Heart left ventricle (tissue), 16 donors: ENCODE measurements at regions not wholly inside any gene's neighbourhood (a gene's known extent, or its start where the extent isn't known, plus 50 kb on each side); places are given as distances from the start of the nearest gene placed in this dataset.

Experiments
- ATAC-seq, 4 donors: fragments of 200-7000 bp; cut with Tn5 transposase; one replicate each; pipeline ENCODE4 v1.9.1; 2020 to 2022; ENCODE audit warnings: moderate library complexity in 4 of 4, mild to moderate bottlenecking in 3 of 4, moderate number of reproducible peaks in 1 of 4
- DNase-seq, 5 donors: peaks; one replicate each; pipeline ENCODE4 v3.0.0-alpha.2; 2020
- H3K27ac ChIP-seq, 12 donors: fragments of 200-600 bp; sonication (generic) in 4 of 12; one replicate each; pipeline versions ENCODE4 v1.5.0 to v1.8.0; 2016 to 2022; ENCODE audit warnings: mild to moderate bottlenecking in 2 of 12
- H3K27me3 ChIP-seq, 9 donors: fragments of 200-600 bp; sonication (generic) in 2 of 9; one replicate each; pipeline versions ENCODE4 v1.5.1 to v1.8.0; 2016 to 2022; ENCODE audit warnings: mild to moderate bottlenecking in 3 of 9
- H3K36me3 ChIP-seq, 9 donors: fragments of 200-600 bp; sonication (generic) in 2 of 9; one replicate each; pipeline versions ENCODE4 v1.5.0 to v1.8.0; 2018 to 2022; ENCODE audit warnings: mild to moderate bottlenecking in 2 of 9
- H3K4me1 ChIP-seq, 12 donors: fragments of 200-600 bp; sonication (generic) in 4 of 12; one replicate each; pipeline versions ENCODE4 v1.5.0 to v1.8.0; 2016 to 2022; ENCODE audit warnings: mild to moderate bottlenecking in 3 of 12
- H3K4me3 ChIP-seq, 12 donors: fragments of 200-600 bp; sonication (generic) in 4 of 12; one replicate each; pipeline versions ENCODE4 v1.5.0 to v1.8.0; 2017 to 2022; ENCODE audit warnings: mild to moderate bottlenecking in 9 of 12, moderate library complexity in 4 of 12
- H3K9me3 ChIP-seq, 12 donors: fragments of 200-600 bp; sonication (generic) in 4 of 12; one replicate each; pipeline versions ENCODE4 v1.5.0 to v1.8.0; 2016 to 2022; ENCODE audit warnings: mild to moderate bottlenecking in 1 of 12
- CTCF ChIP-seq, 12 donors: fragments of 200-600 bp; sonication (generic) in 4 of 12; IDR thresholded peaks; one replicate each; pipeline versions ENCODE4 v1.5.0 to v1.8.0; 2018 to 2022; ENCODE audit warnings: antibody characterized with exemption in 12 of 12, mild to moderate bottlenecking in 5 of 12
- POLR2A ChIP-seq, 2 donors: fragments of 450-650 bp; IDR thresholded peaks; one replicate each; pipeline ENCODE4 v1.6.1; 2017; ENCODE audit warnings: antibody characterized with exemption in 2 of 2, mild to moderate bottlenecking in 2 of 2, moderate library complexity in 2 of 2
- WGBS, 4 donors: extraction: QIAGEN DNeasy Blood & Tissue Kit in 2 of 4; methylation state at CpG; one replicate each; pipeline versions ENCODE4 v1.1.5 to v1.1.7; 2013 to 2018; 5-methylcytosine and 5-hydroxymethylcytosine counted together
- intact Hi-C, 10 donors: fragments of 100-400 bp; cut with DNase I; formaldehyde crosslinking; loops; one replicate each; pipeline versions ENCODE4 v1.11.1 to v1.14.2; 2022
- donor health status: ischemic (EF 13 %, LVEDD 7.1; RV severe dilation, severe dysfunction).
- donor health status: healthy with polysubstance abuse.
- donor health status: DM: no; HTN: yes; CAD: no.
- donor health status: DM: no; HTN: no; CAD: no.
- donor health status: ischemic (EF 25% LVEDD 6.9; RV normal size, moderate dysfunction).
- donor health status: ischemic (EF 25% LVEDD 5.7; RV mildly dilated, moderate dysfunction).
- donor health status: healthy.
- donor health status: DM: yes; HTN: yes; CAD: no.
- donor health status: ischemic (EF 35%, LVEDD 5.7; RV mildly dilated, moderate dysfunction).
- donor health status: nonischemic (EF 11% LVEDD 7.7; RV severe dilation, severe dysfunction).
- donor health status: DM: yes; HTN: yes; CAD: no.
- donor health status: PGD.
- donor health status: ischemic (EF 29% LVEDD 5.4; RV normal size, mild dysfunction).
- donor health status: nonischemic (EF 23%, LVEDD 6.1; RV moderate dilation, normal function).

- H3K27me3 ChIP-seq: no peaks in the 10 kb centered on the region
- no peak for ATAC-seq
- no peak overlapping the region for H3K27ac ChIP-seq
- intact Hi-C loops: no loop called here
- H3K9me3 ChIP-seq: no peaks in the 10 kb centered on the region
- 39 to 58% (median 46%) methylated on average over 1 of the region's 1 CpG for WGBS, 4 donors
- DNase-seq: no peak
- no peak for TF ChIP-seq CTCF (IDR thresholded peaks at IDR 0.05)
- no peak for TF ChIP-seq POLR2A (IDR thresholded peaks at IDR 0.05)
- H3K4me1 ChIP-seq: no peaks in the 10 kb centered on the region
- H3K36me3 ChIP-seq: no peaks in the 10 kb centered on the region
- no peak overlapping the region for H3K4me3 ChIP-seq
Observed at GRCh38 chr10:85170026-85170425, 841.6 kb downstream of the CCSER2 start.

- 20 to 43% (median 30%) methylated on average over 1 of the region's 1 CpG for WGBS, 4 donors
- intact Hi-C loops: no loop called here
- no peaks in the 10 kb centered on the region for H3K9me3 ChIP-seq
- no peak for DNase-seq
- H3K27me3 ChIP-seq: no peaks in the 10 kb centered on the region
- H3K27ac ChIP-seq: no peak overlapping the region
- H3K4me1 ChIP-seq: no peaks in the 10 kb centered on the region
- no peaks in the 10 kb centered on the region for H3K36me3 ChIP-seq
- H3K4me3 ChIP-seq: no peak overlapping the region
- no peak for TF ChIP-seq POLR2A (IDR thresholded peaks at IDR 0.05)
- TF ChIP-seq CTCF (IDR thresholded peaks at IDR 0.05): no peak
- ATAC-seq: no peak
Observed at GRCh38 chr10:85175635-85176034, 847.2 kb downstream of the CCSER2 start.

- Histone ChIP-seq H3K4me3 (no peak overlapping the region), H3K4me1 (no peaks in the 10 kb centered on the region), H3K27ac (no peak overlapping the region), H3K27me3 (no peaks in the 10 kb centered on the region), H3K9me3 (no peaks in the 10 kb centered on the region), H3K36me3 (no peaks in the 10 kb centered on the region)
- WGBS, 4 donors: 67 to 82% (median 80%) methylated on average over 2 of the region's 2 CpGs
- TF ChIP-seq CTCF (IDR thresholded peaks at IDR 0.05): no peak
- TF ChIP-seq POLR2A (IDR thresholded peaks at IDR 0.05): no peak
- DNase-seq (no peak), ATAC-seq (no peak)
- intact Hi-C loops: no loop called here
Observed at GRCh38 chr10:85177767-85178166, 849.4 kb downstream of the CCSER2 start.

GRCh38 chr10:85187047-85187446, 858.7 kb downstream of the CCSER2 start:
- ATAC-seq: no peak
- Histone ChIP-seq H3K27me3 (no peaks in the 10 kb centered on the region), H3K27ac (no peak overlapping the region), H3K36me3 (no peaks in the 10 kb centered on the region), H3K4me1 (no peaks in the 10 kb centered on the region), H3K9me3 (peaks cover 0 to 8% (median 0%) of the 10 kb centered on the region in 12 donors), H3K4me3 (no peak overlapping the region)
- DNase-seq: no peak
- intact Hi-C loops: no loop called here
- TF ChIP-seq POLR2A (IDR thresholded peaks at IDR 0.05): no peak
- no peak for TF ChIP-seq CTCF (IDR thresholded peaks at IDR 0.05)
- 77 to 83% (median 79%) methylated on average over 2 of the region's 2 CpGs for WGBS, 4 donors
